ENCODE measurements at regions not wholly inside any gene's neighbourhood (a gene's known extent, or its start where the extent isn't known, plus 50 kb on each side); places are given as distances from the start of the nearest gene placed in this dataset.

DNA sequence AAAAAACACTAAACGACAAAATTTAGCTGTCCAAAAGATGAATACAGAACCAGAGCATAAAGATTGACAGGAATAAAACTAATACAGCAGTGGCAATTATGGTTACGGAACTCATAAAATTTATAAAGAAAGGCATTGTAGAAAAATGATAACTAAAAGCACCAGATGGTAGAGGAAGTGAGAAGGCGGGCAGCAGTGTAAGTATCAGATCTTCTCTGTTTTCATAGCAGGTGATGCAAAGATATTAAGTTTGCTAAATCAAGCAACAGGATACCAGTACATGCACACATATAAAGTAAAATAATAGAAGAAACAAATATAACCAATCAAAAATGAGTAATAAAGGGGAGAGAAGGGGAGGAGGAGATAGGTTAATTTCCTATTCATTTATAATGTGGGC lies 103.9 kb upstream of the MEX3C start:
- TF ChIP-seq, protein P1, sequence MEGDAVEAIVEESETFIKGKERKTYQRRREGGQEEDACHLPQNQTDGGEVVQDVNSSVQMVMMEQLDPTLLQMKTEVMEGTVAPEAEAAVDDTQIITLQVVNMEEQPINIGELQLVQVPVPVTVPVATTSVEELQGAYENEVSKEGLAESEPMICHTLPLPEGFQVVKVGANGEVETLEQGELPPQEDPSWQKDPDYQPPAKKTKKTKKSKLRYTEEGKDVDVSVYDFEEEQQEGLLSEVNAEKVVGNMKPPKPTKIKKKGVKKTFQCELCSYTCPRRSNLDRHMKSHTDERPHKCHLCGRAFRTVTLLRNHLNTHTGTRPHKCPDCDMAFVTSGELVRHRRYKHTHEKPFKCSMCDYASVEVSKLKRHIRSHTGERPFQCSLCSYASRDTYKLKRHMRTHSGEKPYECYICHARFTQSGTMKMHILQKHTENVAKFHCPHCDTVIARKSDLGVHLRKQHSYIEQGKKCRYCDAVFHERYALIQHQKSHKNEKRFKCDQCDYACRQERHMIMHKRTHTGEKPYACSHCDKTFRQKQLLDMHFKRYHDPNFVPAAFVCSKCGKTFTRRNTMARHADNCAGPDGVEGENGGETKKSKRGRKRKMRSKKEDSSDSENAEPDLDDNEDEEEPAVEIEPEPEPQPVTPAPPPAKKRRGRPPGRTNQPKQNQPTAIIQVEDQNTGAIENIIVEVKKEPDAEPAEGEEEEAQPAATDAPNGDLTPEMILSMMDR (conservative IDR thresholded peaks at IDR 0.05; ENCODE audit: low read depth, low read length), result no peak
- TF ChIP-seq EZH2 (IDR thresholded peaks at IDR 0.05; ENCODE audit: low read length, unreplicated experiment) (no peak), EZH2phosphoT487 (IDR thresholded peaks at IDR 0.05; ENCODE audit: borderline replicate concordance, low read length) (no peak)
